ENCODE measurements at regions not wholly inside any gene's neighbourhood (a gene's known extent, or its start where the extent isn't known, plus 50 kb on each side); places are given as distances from the start of the nearest gene placed in this dataset.

DNA sequence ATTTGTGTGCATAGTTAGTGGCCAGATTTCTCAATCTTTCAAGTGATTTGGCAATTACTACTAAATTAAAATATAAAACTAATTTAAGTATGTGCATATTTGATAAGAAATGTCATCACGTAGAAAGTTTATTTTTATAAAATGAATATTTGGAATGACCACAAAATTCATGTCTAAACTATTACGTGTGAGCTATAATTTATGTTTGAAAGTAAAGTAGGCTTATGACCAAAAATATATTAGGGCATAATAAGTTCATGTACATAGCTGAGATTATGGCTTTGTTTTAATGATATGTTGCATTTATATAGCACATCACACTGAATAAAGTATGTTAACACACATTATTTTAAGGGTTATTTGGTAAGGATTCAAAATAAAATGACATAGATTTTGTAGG, 1532.6 kb downstream of the C4orf33 start:
- no peak for TF ChIP-seq CTCF (IDR thresholded peaks at IDR 0.05; ENCODE audit: insufficient read depth, low read length)
- H3K4me3 ChIP-seq (ENCODE audit: low read depth, low read length) = no peak overlapping the region
- DNase-seq (ENCODE audit: low read depth) = no peak

DNA sequence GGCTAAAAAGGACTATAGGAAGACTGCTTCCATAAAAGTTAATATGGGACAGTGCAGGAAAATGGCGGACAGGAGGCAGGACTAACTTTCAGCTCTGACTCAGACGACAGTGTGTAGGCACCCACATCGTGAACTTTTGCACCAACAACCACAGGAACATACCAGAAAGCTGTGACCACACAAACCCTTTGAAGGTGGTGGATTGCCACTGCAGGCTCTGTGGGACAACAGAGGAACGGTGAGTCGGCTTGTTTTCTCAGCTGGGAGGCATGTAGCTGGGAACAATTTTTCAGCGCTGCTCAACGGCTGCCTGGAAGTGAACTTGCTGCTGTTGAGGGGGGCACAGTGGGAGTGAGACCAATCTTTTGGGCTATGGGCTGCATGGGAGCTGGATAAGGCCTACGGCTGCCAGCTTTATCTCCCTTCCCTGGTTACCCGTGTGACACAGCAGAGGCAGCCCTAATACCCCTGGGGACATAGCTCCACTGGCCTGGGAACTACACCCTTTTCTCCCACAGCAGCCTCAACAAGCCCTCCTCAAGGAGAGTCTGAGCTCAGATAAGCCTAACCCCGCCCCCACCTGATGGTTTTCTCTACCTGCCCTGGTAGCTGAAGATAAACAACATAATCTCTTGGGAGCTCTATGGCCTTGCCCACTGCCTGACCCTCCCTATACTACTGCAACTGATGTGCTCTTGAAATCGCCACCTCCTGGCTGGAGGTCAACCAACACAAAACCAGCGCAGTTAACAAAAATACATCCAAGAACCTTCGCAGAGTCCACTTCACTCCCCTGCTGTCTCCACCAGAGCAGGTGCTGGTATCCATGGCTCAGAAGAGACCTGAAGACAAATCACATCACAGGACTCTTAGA, 1537.0 kb downstream of the C4orf33 start:
- H3K4me3 ChIP-seq (ENCODE audit: low read depth, low read length) = no peak overlapping the region
- TF ChIP-seq CTCF (IDR thresholded peaks at IDR 0.05; ENCODE audit: insufficient read depth, low read length) = no peak
- DNase-seq (ENCODE audit: low read depth) = no peak

- DNase-seq (ENCODE audit: low read depth) = no peak
- no peak for TF ChIP-seq CTCF (IDR thresholded peaks at IDR 0.05; ENCODE audit: insufficient read depth, low read length)
- no peak overlapping the region for H3K4me3 ChIP-seq (ENCODE audit: low read depth, low read length)
Observed at GRCh38 chr4:130636486-130636885, 1540.5 kb downstream of the C4orf33 start.

GRCh38 chr4:130640592-130640991, 1544.6 kb downstream of the C4orf33 start:
- no peak for TF ChIP-seq CTCF (IDR thresholded peaks at IDR 0.05; ENCODE audit: insufficient read depth, low read length)
- H3K4me3 ChIP-seq (ENCODE audit: low read depth, low read length) = no peak overlapping the region
- DNase-seq (ENCODE audit: low read depth) = no peak

DNA sequence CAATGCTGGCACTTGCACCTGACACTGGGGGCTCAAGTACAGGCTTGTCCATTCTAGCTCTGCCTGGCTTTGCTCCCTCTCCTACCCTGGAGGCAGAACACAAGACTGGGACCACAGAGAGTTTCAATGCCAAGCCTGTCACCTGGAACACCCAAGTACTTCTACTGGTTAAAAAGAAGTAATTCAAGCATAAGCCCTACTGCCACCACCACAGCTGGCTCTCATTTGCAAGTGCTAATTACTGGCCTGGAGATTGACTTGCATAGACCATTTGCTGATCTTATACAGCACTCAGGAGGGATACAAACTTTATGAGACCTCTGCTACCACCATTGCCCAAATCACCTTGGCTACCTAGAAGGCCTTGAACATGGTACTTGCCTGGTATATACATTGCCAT, 1550.9 kb downstream of the C4orf33 start:
- DNase-seq (ENCODE audit: low read depth) = no peak
- TF ChIP-seq CTCF (IDR thresholded peaks at IDR 0.05; ENCODE audit: insufficient read depth, low read length) = no peak

GRCh38 chr4:130648570-130648969, 1552.6 kb downstream of the C4orf33 start:
- H3K4me3 ChIP-seq (ENCODE audit: low read depth, low read length) = no peak overlapping the region
- no peak for DNase-seq (ENCODE audit: low read depth)
- no peak for TF ChIP-seq CTCF (IDR thresholded peaks at IDR 0.05; ENCODE audit: insufficient read depth, low read length)

More for the DNA sequence above, 1550.9 kb downstream of the C4orf33 start:
- no peak overlapping the region for H3K4me3 ChIP-seq (ENCODE audit: low read depth, low read length)
